GM21717 (cell line): ENCODE measurements at regions not wholly inside any gene's neighbourhood (a gene's known extent, or its start where the extent isn't known, plus 50 kb on each side); places are given as distances from the start of the nearest gene placed in this dataset.
"Not testable (repeated sequence)": the region's sequence is repeated elsewhere in the genome, so short reads cannot be mapped to it uniquely, and the experiment has no call there.

Source experiments
- ATAC-seq: cut with Tn5 transposase; IDR thresholded peaks from one replicate; pipeline ENCODE4 v1.9.1; 2021; ENCODE audit warnings: mild to moderate bottlenecking, moderate library complexity; ENCODE audit not compliant: unreplicated experiment

DNA sequence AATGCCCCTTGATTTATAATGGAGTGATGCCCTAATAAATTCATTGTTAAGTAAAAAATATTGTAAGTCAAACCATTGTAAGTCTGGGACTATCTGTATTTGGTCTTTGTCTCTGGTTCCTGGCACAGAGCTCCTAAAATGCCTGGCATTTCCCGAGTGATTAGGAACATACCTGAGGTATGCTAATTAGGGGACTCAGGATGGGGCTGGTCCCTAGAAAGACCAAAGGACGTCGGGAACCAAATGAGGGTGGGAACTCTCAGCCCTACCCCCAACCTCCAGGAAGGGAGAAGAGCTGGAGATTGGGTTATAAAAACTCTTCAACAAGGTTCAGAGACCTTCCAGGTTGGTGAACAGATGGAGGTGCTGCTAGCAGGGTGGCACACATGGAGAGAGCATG, 82.6 kb upstream of the ARG1 start:
- ATAC-seq: no peak

DNA sequence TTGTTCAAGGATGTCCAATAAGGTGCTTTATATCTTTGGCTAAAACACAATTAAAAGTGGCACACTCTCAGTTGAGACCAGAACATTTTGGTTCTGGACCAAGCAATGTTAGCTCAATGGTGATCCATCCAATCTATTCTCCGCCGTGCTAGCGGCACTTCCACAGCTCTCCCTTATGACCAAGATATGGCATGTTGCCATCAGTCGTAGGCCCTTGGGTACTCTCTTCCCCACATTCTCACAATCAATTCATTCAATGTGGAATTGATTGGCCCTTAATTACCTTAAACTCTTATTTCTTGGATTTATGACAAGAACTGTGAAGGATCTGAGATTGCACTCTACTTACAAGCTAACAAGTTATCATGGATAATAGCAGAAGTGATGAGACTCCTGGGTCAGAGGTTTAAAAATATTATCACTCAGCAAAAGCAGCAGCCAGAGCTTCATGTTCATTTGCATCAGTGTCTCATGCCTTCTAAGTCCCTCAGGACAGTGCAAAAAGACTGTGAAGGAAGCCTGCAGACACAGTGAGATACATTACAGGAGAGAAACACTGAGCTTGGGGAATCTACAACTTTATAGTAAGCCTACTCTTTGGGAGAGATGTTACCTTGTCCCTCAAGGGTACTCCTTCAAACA, 80.0 kb upstream of the ARG1 start:
- no peak for ATAC-seq

GRCh38 chr6:131504387-131504786, 68.6 kb upstream of the ARG1 start:
- not testable (repeated sequence) for ATAC-seq

DNA sequence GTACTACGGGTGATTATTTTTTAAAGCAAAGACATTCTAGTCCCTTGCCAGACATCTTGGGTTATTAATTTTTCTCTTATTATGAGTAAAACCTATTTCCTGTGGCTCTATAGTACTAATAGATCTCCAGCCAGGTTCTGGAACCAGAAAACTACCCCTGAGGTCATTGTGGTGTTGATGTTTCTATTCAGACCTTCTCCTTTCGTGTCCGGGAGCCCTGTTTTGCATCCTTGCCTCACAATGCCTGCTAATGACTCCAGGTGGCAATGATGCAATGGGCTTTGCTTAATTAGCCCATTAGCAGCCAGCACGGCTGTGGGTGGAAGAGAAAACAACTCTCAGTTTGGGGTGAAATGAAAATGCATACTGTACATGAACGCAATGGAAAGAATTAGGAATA, 62.9 kb upstream of the ARG1 start:
- no peak for ATAC-seq

DNA sequence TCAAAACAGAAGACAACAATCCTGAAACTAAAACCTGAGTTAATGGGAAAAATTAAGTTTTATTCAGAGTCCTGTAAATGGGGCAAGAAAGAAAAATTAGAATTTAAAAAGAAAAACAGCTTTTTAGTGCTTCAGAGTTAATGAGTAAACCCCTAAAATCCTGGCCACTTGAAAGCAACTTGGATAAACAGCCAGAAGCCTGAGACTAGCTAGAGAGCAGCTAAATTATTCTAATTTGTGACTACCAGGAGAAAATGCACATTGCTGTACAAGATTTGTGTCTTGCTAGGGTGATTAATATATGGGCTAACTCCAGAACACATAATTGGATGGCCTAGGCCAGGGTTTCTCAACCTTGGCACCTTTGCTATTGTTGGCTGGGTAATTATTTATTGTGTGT, 62.4 kb upstream of the ARG1 start:
- ATAC-seq: no peak

- peak; percentile 98 for ATAC-seq
Measured at GRCh38 chr6:131519670-131520436, 53.2 kb upstream of the ARG1 start.
